ENCODE measurements at regions not wholly inside any gene's neighbourhood (a gene's known extent, or its start where the extent isn't known, plus 50 kb on each side); places are given as distances from the start of the nearest gene placed in this dataset.

GRCh38 chr3:66602691-66603090, 101.9 kb upstream of the LRIG1 start:
- intact Hi-C loops (cut with micrococcal nuclease; ENCODE audit: unreplicated experiment): no loop called here
- Histone ChIP-seq H3K4me3 (ENCODE audit: low read depth, low read length, poor library complexity, severe bottlenecking) (no peak overlapping the region), H3K27me3 (replicated peaks; ENCODE audit: insufficient read depth, low read depth, low read length, poor library complexity) (no peaks in the 10 kb centered on the region), H3K36me3 (ENCODE audit: insufficient read depth, low read length, poor library complexity, severe bottlenecking) (no peaks in the 10 kb centered on the region), H3K27ac (ENCODE audit: low read depth, low read length, poor library complexity, severe bottlenecking) (no peak overlapping the region), H3K9me3 (ENCODE audit: low read depth, low read length, poor library complexity, severe bottlenecking) (no peaks in the 10 kb centered on the region), H3K4me1 (ENCODE audit: insufficient read depth, low read length, poor library complexity, severe bottlenecking) (no peaks in the 10 kb centered on the region)
- DNase-seq (ENCODE audit: low spot score): no peak
- BruUV-seq (replicated peaks): no TSS peak
- no peak for TF ChIP-seq EZH2 (IDR thresholded peaks at IDR 0.05; ENCODE audit: borderline replicate concordance, low read depth, low read length, poor library complexity, severe bottlenecking)
- TF ChIP-seq CTCF (conservative IDR thresholded peaks at IDR 0.05; ENCODE audit: low read depth, low read length): no peak
- ChIA-PET CTCF (no interaction called here), POLR2A (ENCODE audit: low non-redundant PET) (no interaction called here)

- no peaks in the 10 kb centered on the region for H3K4me1 ChIP-seq (ENCODE audit: insufficient read depth, low read length, poor library complexity, severe bottlenecking)
- no peak overlapping the region for H3K4me3 ChIP-seq (ENCODE audit: low read depth, low read length, poor library complexity, severe bottlenecking)
- no peaks in the 10 kb centered on the region for H3K27me3 ChIP-seq (replicated peaks; ENCODE audit: insufficient read depth, low read depth, low read length, poor library complexity)
- no peaks in the 10 kb centered on the region for H3K9me3 ChIP-seq (ENCODE audit: low read depth, low read length, poor library complexity, severe bottlenecking)
- intact Hi-C loops (cut with micrococcal nuclease; ENCODE audit: unreplicated experiment): no loop called here
- BruUV-seq (replicated peaks): no TSS peak
- CTCF ChIA-PET: no interaction called here
- DNase-seq (ENCODE audit: low spot score): no peak
- H3K27ac ChIP-seq (ENCODE audit: low read depth, low read length, poor library complexity, severe bottlenecking): no peak overlapping the region
- POLR2A ChIA-PET (ENCODE audit: low non-redundant PET): no interaction called here
- no peak for TF ChIP-seq EZH2 (IDR thresholded peaks at IDR 0.05; ENCODE audit: borderline replicate concordance, low read depth, low read length, poor library complexity, severe bottlenecking)
- TF ChIP-seq CTCF (conservative IDR thresholded peaks at IDR 0.05; ENCODE audit: low read depth, low read length): no peak
- H3K36me3 ChIP-seq (ENCODE audit: insufficient read depth, low read length, poor library complexity, severe bottlenecking): no peaks in the 10 kb centered on the region
Observed at GRCh38 chr3:66603151-66603611, 102.4 kb upstream of the LRIG1 start.

GRCh38 chr3:66604481-66604880, 103.7 kb upstream of the LRIG1 start:
- intact Hi-C loops (cut with micrococcal nuclease; ENCODE audit: unreplicated experiment): no loop called here
- Histone ChIP-seq H3K27me3 (replicated peaks; ENCODE audit: insufficient read depth, low read depth, low read length, poor library complexity) (no peaks in the 10 kb centered on the region), H3K36me3 (ENCODE audit: insufficient read depth, low read length, poor library complexity, severe bottlenecking) (no peaks in the 10 kb centered on the region), H3K4me1 (ENCODE audit: insufficient read depth, low read length, poor library complexity, severe bottlenecking) (peaks cover 6% of the 10 kb centered on the region), H3K4me3 (ENCODE audit: low read depth, low read length, poor library complexity, severe bottlenecking) (no peak overlapping the region), H3K9me3 (ENCODE audit: low read depth, low read length, poor library complexity, severe bottlenecking) (no peaks in the 10 kb centered on the region), H3K27ac (ENCODE audit: low read depth, low read length, poor library complexity, severe bottlenecking) (no peak overlapping the region)
- POLR2A ChIA-PET (ENCODE audit: low non-redundant PET): no interaction called here
- BruUV-seq (replicated peaks): no TSS peak
- no peak for DNase-seq (ENCODE audit: low spot score)
- CTCF ChIA-PET: no interaction called here
- TF ChIP-seq EZH2 (IDR thresholded peaks at IDR 0.05; ENCODE audit: borderline replicate concordance, low read depth, low read length, poor library complexity, severe bottlenecking): no peak
- TF ChIP-seq CTCF (conservative IDR thresholded peaks at IDR 0.05; ENCODE audit: low read depth, low read length): no peak
